Amygdala (tissue), 56 donors: ENCODE measurements at regions not wholly inside any gene's neighbourhood (a gene's known extent, or its start where the extent isn't known, plus 50 kb on each side); places are given as distances from the start of the nearest gene placed in this dataset.

Source experiments
- DNase-seq, 56 donors: peaks; one replicate each; lab custom pipeline; 2025; lab: John Stamatoyannopoulos, UW

DNA sequence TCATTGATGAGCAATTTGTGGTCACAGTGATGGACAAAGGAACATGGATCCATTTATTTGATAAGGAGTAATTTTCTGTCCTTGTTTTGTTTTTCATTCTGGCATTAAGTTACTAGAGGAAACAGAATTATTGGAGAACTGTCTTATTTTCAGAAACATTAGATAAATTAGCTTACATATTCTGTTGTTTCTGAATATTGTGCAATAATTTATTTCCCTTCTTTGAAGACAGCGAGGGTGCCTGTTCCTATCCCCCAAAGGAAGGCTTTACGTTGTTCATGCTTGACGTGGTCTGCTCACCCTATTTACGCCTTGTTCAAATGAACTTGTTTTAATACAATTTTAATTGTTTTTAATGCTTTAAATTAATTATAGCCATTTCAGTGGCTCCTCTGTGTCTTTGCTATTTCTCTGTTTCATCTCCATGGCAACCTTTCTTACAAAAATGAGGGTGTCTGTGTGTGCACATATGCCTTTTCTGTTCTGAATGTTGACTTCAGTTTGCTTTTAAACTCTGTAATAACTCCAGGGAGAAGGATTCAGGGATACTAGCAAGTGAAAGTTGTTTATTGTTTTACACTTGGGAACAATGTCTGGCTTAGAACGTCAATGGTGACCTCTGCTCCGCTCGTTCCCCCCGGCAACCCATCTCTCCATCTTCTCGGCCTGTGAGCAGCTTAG is 138.3 kb upstream of the PLET1 start:
- no peak for DNase-seq

DNA sequence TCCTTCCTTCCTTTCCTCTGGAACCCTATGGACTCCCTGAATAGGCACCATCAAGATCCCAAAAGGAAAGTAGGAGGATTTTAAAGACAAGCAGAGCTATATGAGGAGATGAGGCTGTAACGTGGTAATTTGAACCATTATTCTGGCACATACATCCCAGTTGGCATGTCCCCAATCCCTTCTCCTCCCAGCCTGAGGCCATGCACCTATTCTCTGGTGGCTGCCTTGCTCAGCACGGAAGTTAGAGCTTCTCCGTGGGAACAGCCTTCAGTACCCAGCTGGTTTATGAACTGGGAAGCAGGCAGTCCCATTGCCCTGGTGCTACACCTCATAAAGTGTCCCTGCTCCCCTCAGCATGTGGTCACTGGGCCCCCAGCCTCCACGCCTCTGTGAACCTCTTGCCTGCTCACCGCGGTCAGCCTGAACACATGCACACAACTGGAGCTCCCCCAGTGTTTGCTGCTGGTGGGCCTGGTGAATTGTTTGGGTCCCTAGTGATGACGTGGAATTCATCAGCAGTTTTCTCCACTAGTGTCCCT is 139.9 kb upstream of the PLET1 start:
- no peak for DNase-seq

DNA sequence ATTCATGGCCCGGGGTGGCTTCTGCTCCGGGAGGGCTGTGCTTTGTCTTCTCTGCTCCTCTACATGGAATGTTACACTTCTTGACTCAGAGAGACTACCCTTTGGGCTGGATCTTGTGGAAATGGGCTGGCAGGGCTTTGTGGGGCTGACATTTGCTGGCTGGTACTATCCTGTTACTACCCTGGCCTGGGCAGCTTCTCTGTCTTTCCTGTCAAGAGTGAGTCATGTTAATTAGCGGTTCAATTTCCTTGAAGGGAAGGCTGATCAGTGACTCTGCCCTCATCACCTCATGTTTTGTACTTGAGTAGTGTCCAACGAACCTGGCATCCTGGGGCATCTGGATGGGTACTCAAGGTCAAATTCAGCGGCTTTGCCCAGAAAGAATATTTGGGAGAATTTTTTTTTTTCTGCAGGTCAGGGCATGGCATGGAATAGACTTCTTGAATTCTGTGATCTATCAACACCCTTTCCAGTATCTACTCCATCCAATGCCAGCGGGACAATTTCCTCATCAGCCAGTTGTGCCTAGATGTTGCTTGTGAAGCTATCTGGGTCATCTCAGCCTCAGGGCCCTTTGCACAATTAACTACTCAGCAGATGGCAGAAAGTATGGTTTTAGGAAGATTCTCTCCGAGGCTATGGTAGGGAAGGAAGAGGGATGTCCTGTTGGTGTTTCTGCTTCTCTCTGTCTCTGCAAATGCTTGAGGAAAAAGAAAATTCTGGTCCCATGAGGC is 140.5 kb upstream of the PLET1 start:
- DNase-seq, result no peak

DNA sequence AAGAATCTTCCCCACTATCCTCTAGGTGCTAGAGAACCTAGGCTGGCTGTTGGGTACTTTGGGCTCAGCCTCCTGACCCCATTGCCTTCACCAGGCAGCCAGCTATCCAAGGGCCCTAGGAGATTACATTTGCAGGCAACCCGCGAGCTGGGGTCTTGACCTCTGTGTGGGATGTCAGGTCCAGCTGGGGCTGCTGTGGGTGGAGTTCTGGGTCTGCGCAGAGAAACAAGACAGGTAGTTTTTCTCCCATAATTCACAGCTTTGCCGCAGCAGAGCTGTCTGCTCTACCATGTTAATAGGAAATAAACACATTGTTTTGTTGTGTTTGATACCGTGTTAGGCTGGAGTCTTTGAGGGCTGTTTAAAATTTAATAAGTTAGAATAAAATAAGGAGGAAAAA is 142.8 kb upstream of the PLET1 start:
- DNase-seq, result no peak

DNA sequence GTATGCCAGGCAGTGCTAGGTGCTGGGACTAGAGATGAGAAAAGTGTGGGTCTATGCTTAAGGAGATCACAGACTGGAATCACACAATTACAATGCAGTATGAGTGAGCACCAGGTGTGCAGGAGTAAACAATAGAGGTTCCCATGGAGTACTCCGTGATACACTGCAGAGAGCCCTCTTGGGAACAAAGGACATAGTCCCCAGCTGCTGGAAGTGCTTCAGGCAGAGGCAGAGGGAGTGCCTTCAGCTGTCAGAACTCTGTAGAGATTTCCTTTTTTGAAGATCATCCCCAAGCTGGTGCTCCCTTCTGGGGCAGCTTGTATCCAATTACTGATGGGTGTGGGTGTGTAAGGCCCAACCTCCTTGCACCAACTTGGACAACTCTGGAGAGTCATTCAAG is 143.5 kb upstream of the PLET1 start:
- DNase-seq, result no peak

DNA sequence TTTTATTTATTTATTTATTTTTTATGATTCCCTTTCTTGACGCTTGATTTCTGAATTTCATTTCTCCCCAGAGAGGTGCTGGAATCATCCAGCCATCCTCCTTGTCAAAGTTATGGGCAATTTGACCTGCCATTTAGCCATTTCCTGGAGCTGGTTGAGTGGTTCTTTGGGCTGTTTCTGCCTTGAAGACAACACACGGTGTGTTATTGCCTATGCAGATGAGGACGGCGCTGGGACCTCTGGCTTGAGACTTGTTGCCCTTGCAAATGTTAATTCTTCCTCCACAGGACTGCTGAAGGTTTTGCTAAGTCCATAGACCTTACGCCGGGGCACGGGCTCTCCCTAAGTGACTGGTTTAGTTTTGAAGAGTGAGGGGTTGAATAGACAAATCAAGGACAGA is 147.9 kb upstream of the PLET1 start:
- no peak for DNase-seq

DNA sequence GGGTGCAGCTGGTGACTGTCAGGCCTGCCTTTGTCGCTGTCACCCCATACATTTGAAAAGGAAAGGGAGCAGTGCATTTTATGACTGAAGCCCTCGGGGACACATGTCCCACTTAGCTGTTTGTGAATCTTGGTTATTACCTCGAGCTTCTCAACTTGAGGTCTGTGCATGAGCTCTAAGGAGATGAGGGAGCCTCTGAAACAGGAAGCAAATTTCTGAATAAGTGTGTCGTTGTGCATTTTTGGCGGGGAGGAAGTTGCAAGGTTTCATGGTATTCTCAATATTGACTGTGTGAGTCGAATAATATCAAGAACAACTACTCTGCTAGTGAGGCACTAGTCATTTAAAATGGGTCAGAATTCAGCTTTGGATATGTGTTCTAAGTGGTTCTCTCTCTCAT is 149.7 kb upstream of the PLET1 start:
- no peak for DNase-seq

DNA sequence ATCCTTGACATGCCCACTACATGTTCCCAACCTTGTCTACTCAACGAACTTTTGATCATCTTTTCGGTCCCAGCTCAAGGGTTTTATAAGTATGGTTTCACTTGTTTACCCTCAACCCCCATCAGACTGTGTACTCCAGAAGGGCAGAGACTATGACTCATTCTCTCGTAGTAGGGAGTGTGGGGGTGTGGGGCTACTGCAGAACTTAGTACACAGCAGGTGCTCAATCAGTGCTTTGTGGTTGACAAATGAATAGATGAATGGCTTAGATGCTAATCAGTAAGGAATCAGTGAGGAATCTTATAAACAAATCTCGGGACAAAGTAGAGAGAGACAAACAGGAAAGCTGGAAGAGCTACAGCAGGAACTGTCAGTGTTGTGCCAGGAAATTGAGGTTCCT is 151.7 kb upstream of the PLET1 start:
- no peak for DNase-seq

DNA sequence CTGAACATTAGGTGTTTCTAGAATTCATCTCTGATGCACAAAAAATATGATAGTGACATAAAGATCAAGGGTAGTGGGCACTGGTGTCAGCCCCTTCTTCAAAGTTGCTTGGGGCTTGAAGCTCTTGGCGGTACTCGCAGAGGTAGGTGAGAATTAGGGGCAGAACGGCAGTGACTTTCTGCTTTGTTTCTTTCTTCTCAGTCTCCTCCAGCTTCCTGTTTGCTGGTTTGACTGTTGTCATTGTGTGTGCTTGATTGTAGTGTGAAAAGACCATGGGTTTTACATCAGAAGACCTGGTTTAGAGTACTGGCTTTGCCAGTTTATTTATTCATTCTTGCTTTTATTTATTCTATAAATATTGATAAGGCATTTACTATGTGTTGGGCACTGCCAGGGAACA is 156.7 kb upstream of the PLET1 start:
- DNase-seq, result no peak

DNA sequence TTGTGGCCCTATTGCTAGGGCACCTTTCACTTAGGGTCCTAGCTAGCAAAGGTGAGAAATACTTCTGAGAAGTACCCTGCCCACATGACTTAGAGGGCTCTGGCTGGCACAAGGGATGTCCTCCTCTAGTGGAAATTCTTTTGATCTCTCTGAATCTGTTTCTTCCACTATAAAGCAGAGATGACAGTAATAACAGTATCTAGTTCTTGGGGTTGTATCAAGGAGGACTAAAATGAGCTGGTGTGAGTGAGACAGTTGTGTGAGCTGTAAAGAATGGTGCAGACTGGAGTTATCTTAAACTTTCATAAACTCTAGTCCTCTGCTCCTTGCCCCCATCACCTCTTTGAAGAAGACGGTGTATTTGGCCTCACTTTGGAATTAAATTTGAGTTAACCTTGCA is 157.8 kb upstream of the PLET1 start:
- DNase-seq, result no peak

DNA sequence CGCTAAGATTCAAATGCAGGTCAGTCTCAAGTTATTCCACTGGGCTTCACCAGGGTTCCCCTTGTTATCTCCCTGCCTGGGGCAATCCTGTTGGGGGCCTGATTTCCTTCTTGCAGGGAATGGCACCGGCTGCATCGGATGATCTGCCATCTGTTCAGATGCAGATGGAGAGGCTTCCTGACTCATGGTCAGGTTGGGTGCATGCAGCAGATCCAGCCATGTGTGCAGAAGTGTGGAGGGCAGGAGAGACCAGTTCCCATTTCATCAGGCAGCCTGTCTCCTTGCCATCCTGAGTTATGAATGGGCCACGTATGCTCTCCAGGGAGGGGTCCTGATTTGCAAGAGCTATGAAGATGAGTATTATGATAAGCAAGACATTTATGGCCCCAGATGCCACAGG is 161.2 kb upstream of the PLET1 start:
- DNase-seq, result no peak

DNA sequence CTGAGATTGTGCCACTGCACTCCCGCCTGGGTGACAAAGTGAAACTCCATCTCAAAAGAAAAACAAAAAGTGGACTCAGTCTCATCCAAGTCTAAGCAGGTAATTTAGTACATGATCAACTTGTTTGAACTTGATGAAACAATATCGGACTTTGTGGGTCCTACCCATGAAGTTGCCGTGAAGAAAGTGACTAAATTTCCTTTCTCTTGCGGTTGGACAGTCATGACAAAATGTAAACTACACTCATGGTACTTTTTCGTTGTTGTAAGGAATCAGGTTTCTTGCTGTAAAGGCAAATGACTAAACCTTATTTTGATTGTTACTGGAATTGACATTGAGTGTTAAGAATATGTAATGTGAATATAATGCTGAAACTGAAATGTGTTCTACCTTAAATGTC is 164.5 kb upstream of the PLET1 start:
- DNase-seq, result no peak

DNA sequence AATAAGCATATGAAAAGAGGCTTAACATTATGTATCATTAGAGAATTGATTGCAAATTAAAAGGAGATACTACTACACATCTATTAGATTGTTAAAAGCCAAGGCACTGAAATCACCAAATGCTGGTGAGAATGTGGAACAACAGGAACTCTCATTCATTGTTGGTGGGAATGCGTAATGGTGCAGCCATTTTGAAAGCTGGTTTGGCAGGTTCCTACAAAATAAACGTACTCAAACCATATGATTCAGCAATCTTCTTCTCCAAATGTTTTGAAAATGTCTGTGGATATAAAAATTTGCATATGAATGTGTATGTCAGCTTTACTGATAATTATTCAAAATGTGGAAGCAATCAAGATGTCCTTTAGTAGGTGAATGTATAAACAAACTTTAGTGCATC is 176.4 kb upstream of the PLET1 start:
- no peak for DNase-seq

DNA sequence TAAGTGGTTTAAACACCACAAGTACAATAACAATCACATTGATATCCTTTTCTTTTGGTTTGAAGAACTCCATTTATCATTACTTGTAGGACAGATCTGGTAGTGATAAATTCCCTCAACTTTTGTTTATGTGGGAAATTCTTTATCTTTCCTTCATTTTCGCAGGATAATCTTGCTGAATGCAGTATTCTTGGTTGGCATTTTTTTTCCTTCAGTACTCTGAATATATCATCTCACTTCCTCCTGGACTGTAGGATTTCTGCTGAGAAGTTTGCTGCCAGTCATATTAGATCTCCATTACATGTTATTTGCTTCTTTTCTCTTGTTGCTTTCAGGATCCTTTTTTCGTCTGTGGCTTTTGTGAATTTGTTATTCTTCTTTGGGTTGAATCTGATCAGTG is 179.0 kb upstream of the PLET1 start:
- no peak for DNase-seq

DNA sequence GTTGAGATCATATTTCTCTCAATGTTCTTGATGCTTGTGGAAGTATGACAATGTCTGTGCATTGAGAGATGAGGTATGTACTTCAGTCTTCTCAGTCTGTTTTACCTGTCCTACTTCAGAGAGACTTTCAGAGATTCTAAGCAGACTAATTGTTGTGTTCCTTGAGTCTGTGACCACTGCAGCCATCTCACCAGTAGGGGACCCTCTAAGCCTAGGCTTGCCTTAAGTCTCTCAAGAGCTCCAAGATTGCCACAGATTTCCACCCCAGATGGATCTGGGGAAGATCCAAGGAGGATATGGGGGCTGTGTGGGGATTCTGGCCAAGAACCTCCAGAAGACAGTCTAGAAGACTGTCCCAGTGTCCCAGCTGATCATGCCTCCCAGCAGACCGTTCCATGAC is 179.9 kb upstream of the PLET1 start:
- no peak for DNase-seq

DNA sequence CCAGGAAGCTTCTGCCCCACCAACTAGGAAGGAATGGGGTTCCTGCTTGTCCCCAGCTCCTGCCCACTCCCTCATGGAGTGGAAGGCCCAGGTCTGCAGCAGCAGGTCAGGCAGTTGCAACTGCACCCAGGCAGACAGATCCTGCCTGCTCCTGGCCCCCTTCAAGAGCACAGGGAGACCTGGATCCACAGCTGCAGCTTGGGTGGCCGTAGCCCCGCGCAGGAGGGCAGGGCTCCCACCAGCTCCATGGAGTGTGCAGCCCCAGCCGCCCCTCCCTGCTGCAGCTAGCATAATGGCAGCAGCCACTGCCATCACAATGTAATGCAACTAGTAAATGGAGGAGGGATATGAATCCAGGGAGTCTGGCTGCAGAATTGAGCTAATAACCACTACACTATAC is 187.5 kb upstream of the PLET1 start:
- no peak for DNase-seq

DNA sequence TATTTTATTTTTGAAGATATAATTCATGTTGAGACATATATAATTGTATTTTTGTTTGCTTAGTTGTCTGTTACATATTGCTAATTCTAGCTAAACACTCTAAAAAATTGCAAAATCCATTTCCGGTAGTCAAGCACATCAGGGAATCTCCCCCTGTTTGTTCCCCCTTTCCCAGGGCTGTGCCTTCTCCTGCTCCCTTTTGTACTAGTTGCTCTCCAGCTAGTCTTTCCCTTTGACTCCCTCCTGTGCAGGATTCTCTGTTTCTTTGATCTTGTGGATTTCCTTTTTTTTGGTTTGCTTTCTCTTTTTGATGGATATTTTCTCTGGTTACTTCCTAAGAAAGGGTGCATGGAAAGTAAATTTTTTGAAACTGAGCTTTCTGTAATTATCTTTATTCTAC is 188.1 kb upstream of the PLET1 start:
- no peak for DNase-seq

DNA sequence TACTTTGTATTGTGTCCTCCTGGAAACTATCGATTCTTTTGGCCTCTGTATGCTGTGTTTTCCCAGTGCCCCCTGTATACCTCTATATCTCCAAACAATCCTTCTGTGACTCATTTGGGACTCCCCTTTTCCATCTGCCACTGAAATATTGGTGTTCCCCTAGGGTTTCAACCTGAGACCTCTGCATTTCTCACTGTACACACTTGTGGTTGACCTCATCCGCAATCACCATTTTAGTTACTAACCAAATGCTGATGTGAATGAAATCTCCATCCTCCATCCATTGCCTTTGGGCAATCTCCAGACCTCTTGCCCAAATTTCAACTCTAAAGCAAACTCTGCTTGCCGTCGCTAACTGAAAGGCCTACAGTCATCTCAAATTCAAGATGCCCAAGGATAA is 190.6 kb upstream of the PLET1 start:
- no peak for DNase-seq

DNA sequence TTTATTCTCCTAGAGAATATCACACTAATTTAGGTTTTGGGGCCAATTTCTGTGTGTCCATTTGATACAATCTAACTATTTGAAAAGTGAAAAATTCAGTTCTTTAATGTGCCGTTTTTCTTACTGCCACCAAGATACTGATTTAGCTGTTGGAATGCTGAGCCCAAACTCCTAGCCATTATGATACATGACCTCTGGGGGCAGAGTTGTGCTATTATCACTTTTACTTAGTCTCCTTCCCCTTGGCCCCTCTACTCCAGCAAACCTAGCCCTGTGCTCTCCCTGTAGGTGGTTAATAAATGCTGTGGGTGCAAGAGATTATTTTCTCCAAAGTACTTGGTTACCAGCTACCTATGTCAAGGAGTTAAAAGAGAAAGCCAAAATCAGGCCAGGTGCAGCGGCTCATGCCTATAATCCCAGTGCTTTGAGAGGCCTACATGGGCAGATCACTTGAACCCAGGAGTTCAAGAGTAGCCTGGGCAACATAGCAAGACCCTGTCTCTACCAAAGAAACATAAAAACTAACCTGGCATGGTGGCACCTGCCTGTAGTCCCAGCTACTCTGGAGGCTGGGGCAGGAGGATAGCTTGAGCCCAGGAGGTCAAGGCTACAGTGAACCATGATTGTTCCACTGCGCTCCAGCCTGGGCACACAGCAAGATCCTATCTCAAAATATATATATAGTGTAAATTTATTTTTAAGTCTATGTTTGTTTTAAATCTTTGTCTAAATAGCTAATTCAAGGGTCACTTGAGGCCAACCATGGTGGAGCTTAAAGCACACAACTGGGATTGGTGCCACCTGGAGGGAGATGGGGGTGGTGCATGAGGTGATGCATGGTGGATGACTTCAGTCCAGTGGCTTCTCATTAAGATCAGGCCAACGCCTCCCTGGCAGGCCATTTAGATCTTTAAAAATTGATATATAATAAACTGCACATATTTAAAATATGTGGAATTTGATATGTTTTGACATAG is 193.2 kb upstream of the PLET1 start:
- no peak for DNase-seq

DNA sequence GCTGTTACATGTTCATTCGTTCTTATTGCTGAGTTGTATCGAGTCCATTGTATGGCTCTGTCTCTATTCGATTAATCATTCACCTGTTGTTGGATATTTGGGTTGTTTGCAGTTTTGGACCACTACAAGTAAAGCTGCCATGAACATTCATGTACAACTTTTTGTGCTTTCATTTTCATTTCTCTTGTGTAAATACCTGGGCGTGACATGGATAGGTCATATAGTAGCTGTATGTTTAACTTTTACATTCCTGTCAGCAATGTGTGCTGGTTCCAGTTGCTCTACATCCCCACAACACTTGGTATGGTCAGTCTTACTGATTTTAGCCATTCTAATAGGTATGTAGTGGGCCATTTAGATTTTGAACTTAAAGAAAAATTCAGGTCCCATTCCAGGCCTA is 194.2 kb upstream of the PLET1 start:
- DNase-seq, result no peak

DNA sequence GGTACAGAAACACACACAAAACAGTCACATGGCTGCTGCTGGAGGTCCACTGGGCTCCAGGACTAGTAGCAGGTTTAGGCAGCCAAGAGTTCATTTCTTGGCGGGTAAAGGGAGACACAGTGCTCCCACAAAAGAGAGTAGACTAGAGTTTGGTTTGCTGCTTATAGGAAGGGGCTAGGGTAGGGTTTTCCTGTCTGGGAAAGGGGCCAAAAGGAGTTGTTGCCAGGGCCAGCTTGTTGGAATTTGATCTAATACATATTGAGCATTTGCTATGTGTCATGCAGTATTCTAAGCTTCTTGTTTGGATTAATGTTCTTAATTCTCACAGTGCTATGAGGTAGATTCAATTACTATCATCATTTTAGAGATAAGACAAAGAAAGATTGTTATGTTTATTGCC is 195.1 kb upstream of the PLET1 start:
- no peak for DNase-seq
